Peyer's patch (tissue), 4 donors: ENCODE measurements at regions not wholly inside any gene's neighbourhood (a gene's known extent, or its start where the extent isn't known, plus 50 kb on each side); places are given as distances from the start of the nearest gene placed in this dataset.
A peak's percentile ranks its signal among the peaks of the same experiment; 100 is the strongest.

Experiments
- DNase-seq, 3 donors: peaks; one replicate each; pipeline ENCODE4 v3.0.0-alpha.2; 2017 to 2019
- H3K27ac ChIP-seq, 4 donors: fragments of 200-600 bp; sonication (generic); one replicate each; pipeline ENCODE4 v1.5.1; 2016 to 2019
- H3K27me3 ChIP-seq, 2 donors: fragments of 200-600 bp; sonication (generic); one replicate each; pipeline ENCODE4 v1.5.1; 2019
- H3K36me3 ChIP-seq, 3 donors: fragments of 200-600 bp; sonication (generic); one replicate each; pipeline ENCODE4 v1.5.1; 2016 to 2019
- H3K4me1 ChIP-seq, 4 donors: fragments of 200-600 bp; sonication (generic); one replicate each; pipeline ENCODE4 v1.5.1; 2016 to 2019
- H3K4me3 ChIP-seq, 4 donors: fragments of 200-600 bp; sonication (generic); 1 replicate in 3 of 4; 2 replicates in 1 of 4; pipeline ENCODE4 v1.5.1; 2016 to 2019; ENCODE audit warnings: mild to moderate bottlenecking in 1 of 4
- H3K9me3 ChIP-seq, 4 donors: fragments of 200-600 bp; sonication (generic); one replicate each; pipeline ENCODE4 v1.5.1; 2016 to 2019; ENCODE audit warnings: mild to moderate bottlenecking in 1 of 4
- CTCF ChIP-seq, 6 experiments: fragments of 450-650 bp in 4 of 6; fragments of 200-600 bp in 2 of 6; sonication (generic) in 1 of 6; IDR thresholded peaks; one replicate each; pipeline ENCODE4 v1.5.1; 2017 to 2019; ENCODE audit warnings: antibody characterized with exemption in 6 of 6, mild to moderate bottlenecking in 3 of 6, moderate library complexity in 1 of 6
- POLR2A ChIP-seq, 2 donors: fragments of 450-650 bp; IDR thresholded peaks; one replicate each; pipeline ENCODE4 v1.5.1; 2017; ENCODE audit warnings: antibody characterized with exemption in 2 of 2, mild to moderate bottlenecking in 2 of 2, moderate library complexity in 2 of 2

GRCh38 chr12:74626397-74626796, 88.8 kb downstream of the ATXN7L3B start:
- H3K4me3 ChIP-seq, result no peak overlapping the region
- DNase-seq, result no peak
- no peaks in the 10 kb centered on the region for H3K9me3 ChIP-seq
- no peaks in the 10 kb centered on the region for H3K27me3 ChIP-seq
- H3K36me3 ChIP-seq, result no peaks in the 10 kb centered on the region
- H3K27ac ChIP-seq, result no peak overlapping the region
- no peaks in the 10 kb centered on the region for H3K4me1 ChIP-seq
- TF ChIP-seq POLR2A (IDR thresholded peaks at IDR 0.05) (no peak), CTCF (IDR thresholded peaks at IDR 0.05) (no peak)

GRCh38 chr12:74641262-74641661, 103.6 kb downstream of the ATXN7L3B start:
- H3K4me1 ChIP-seq, result no peaks in the 10 kb centered on the region
- TF ChIP-seq CTCF (IDR thresholded peaks at IDR 0.05) (no peak), POLR2A (IDR thresholded peaks at IDR 0.05) (no peak)

GRCh38 chr12:74641694-74642093, 104.1 kb downstream of the ATXN7L3B start:
- H3K36me3 ChIP-seq, result no peaks in the 10 kb centered on the region
- no peaks in the 10 kb centered on the region for H3K4me1 ChIP-seq
- TF ChIP-seq CTCF (IDR thresholded peaks at IDR 0.05) (no peak), POLR2A (IDR thresholded peaks at IDR 0.05) (no peak)
- peak in 1 of 3 donors; percentile 21 for DNase-seq
- H3K27ac ChIP-seq, result no peak overlapping the region
- H3K9me3 ChIP-seq, result no peaks in the 10 kb centered on the region
- H3K27me3 ChIP-seq, result no peaks in the 10 kb centered on the region
- no peak overlapping the region for H3K4me3 ChIP-seq

More at GRCh38 chr12:74641262-74641661, 103.6 kb downstream of the ATXN7L3B start:
- H3K27ac ChIP-seq, result no peak overlapping the region
- H3K9me3 ChIP-seq, result no peaks in the 10 kb centered on the region
- H3K36me3 ChIP-seq, result no peaks in the 10 kb centered on the region
- H3K27me3 ChIP-seq, result no peaks in the 10 kb centered on the region
- H3K4me3 ChIP-seq, result no peak overlapping the region
- DNase-seq, result no peak

- Histone ChIP-seq H3K4me1 (no peaks in the 10 kb centered on the region), H3K9me3 (no peaks in the 10 kb centered on the region), H3K27me3 (no peaks in the 10 kb centered on the region), H3K4me3 (no peak overlapping the region), H3K36me3 (no peaks in the 10 kb centered on the region), H3K27ac (no peak overlapping the region)
- TF ChIP-seq CTCF (IDR thresholded peaks at IDR 0.05), result no peak
- TF ChIP-seq POLR2A (IDR thresholded peaks at IDR 0.05), result no peak
- no peak for DNase-seq
Measured at GRCh38 chr12:74644681-74645080, 107.0 kb downstream of the ATXN7L3B start.

GRCh38 chr12:74646831-74647230, 109.2 kb downstream of the ATXN7L3B start:
- no peak overlapping the region for H3K4me3 ChIP-seq
- no peak for DNase-seq
- no peaks in the 10 kb centered on the region for H3K9me3 ChIP-seq
- no peaks in the 10 kb centered on the region for H3K4me1 ChIP-seq
- no peaks in the 10 kb centered on the region for H3K27me3 ChIP-seq
- no peaks in the 10 kb centered on the region for H3K36me3 ChIP-seq
- no peak for TF ChIP-seq CTCF (IDR thresholded peaks at IDR 0.05)
- TF ChIP-seq POLR2A (IDR thresholded peaks at IDR 0.05), result no peak
- H3K27ac ChIP-seq, result no peak overlapping the region

GRCh38 chr12:74647256-74647655, 109.6 kb downstream of the ATXN7L3B start:
- TF ChIP-seq POLR2A (IDR thresholded peaks at IDR 0.05) (no peak), CTCF (IDR thresholded peaks at IDR 0.05) (no peak)
- Histone ChIP-seq H3K4me3 (no peak overlapping the region), H3K27me3 (no peaks in the 10 kb centered on the region), H3K36me3 (no peaks in the 10 kb centered on the region), H3K9me3 (no peaks in the 10 kb centered on the region), H3K27ac (no peak overlapping the region), H3K4me1 (no peaks in the 10 kb centered on the region)
- DNase-seq, result no peak
